WTC11 (cell line): ENCODE measurements at regions not wholly inside any gene's neighbourhood (a gene's known extent, or its start where the extent isn't known, plus 50 kb on each side); places are given as distances from the start of the nearest gene placed in this dataset.

Experiments
- CBFB ChIP-seq: sonication (generic); formaldehyde crosslinking; IDR thresholded peaks from 2 replicates; pipeline ENCODE4 v1.8.1; 2022; ENCODE audit warnings: mild to moderate bottlenecking, low read depth, missing genetic modification reagents
- E2F4 ChIP-seq: sonication (generic); formaldehyde crosslinking; IDR thresholded peaks from 2 replicates; pipeline ENCODE4 v1.8.1; 2022; ENCODE audit warnings: low read depth, mild to moderate bottlenecking, moderate library complexity, missing genetic modification reagents, borderline replicate concordance
- ESRRA ChIP-seq: sonication (generic); formaldehyde crosslinking; IDR thresholded peaks from 2 replicates; pipeline ENCODE4 v1.8.1; 2022; ENCODE audit warnings: mild to moderate bottlenecking, missing genetic modification reagents, borderline replicate concordance
- FOXP1 ChIP-seq: sonication (generic); formaldehyde crosslinking; IDR thresholded peaks from 2 replicates; pipeline ENCODE4 v1.8.0; 2022; ENCODE audit warnings: missing genetic modification reagents, mild to moderate bottlenecking, moderate library complexity, borderline replicate concordance
- MAX ChIP-seq: sonication (generic); formaldehyde crosslinking; IDR thresholded peaks from 2 replicates; pipeline ENCODE4 v1.8.0; 2022; ENCODE audit warnings: mild to moderate bottlenecking, missing genetic modification reagents
- TEAD4 ChIP-seq: sonication (generic); formaldehyde crosslinking; IDR thresholded peaks from 2 replicates; pipeline ENCODE4 v1.8.0; 2022; ENCODE audit warnings: mild to moderate bottlenecking, missing genetic modification reagents
- ZNF423 ChIP-seq: fragments of 250-450 bp; sonication (Bioruptor Pico); IDR thresholded peaks from 2 replicates; pipeline ENCODE4 v2.1.2; 2022; ENCODE audit warnings: mild to moderate bottlenecking, moderate library complexity
- TF ChIP-seq, protein P1 (sequence below): fragments of 200-600 bp; IDR thresholded peaks from 2 replicates; pipeline ENCODE4 v1.8.0; 2022; ENCODE audit warnings: antibody characterized with exemption
- TF ChIP-seq, protein P2 (sequence below): sonication (generic); formaldehyde crosslinking; conservative IDR thresholded peaks from 2 replicates; pipeline ENCODE4 v1.8.1; 2022; ENCODE audit warnings: mild to moderate bottlenecking, missing genetic modification reagents
- TF ChIP-seq, protein P3 (sequence below): sonication (generic); formaldehyde crosslinking; IDR thresholded peaks from 2 replicates; pipeline ENCODE4 v1.8.0; 2022; ENCODE audit warnings: mild to moderate bottlenecking, missing genetic modification reagents
- TF ChIP-seq, protein P4 (sequence below): sonication (generic); formaldehyde crosslinking; IDR thresholded peaks from 2 replicates; pipeline ENCODE4 v1.8.1; 2022; ENCODE audit warnings: low read depth, missing genetic modification reagents, borderline replicate concordance
- TF ChIP-seq, protein P5 (sequence below): sonication (generic); formaldehyde crosslinking; IDR thresholded peaks from 2 replicates; pipeline ENCODE4 v1.8.0; 2022; ENCODE audit warnings: mild to moderate bottlenecking, missing genetic modification reagents

- TF ChIP-seq, protein P1, sequence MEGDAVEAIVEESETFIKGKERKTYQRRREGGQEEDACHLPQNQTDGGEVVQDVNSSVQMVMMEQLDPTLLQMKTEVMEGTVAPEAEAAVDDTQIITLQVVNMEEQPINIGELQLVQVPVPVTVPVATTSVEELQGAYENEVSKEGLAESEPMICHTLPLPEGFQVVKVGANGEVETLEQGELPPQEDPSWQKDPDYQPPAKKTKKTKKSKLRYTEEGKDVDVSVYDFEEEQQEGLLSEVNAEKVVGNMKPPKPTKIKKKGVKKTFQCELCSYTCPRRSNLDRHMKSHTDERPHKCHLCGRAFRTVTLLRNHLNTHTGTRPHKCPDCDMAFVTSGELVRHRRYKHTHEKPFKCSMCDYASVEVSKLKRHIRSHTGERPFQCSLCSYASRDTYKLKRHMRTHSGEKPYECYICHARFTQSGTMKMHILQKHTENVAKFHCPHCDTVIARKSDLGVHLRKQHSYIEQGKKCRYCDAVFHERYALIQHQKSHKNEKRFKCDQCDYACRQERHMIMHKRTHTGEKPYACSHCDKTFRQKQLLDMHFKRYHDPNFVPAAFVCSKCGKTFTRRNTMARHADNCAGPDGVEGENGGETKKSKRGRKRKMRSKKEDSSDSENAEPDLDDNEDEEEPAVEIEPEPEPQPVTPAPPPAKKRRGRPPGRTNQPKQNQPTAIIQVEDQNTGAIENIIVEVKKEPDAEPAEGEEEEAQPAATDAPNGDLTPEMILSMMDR, result no peak
- TF ChIP-seq TEAD4 (no peak), E2F4 (no peak), MAX (CRISPR knock-in tag) (no peak), ZNF423 (CRISPR knock-in tag) (no peak), CBFB (CRISPR knock-in tag) (no peak), ESRRA (CRISPR knock-in tag) (no peak), FOXP1 (no peak)
- TF ChIP-seq, protein P2, sequence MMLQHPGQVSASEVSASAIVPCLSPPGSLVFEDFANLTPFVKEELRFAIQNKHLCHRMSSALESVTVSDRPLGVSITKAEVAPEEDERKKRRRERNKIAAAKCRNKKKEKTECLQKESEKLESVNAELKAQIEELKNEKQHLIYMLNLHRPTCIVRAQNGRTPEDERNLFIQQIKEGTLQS (CRISPR knock-in tag), result no peak
- TF ChIP-seq, protein P3, sequence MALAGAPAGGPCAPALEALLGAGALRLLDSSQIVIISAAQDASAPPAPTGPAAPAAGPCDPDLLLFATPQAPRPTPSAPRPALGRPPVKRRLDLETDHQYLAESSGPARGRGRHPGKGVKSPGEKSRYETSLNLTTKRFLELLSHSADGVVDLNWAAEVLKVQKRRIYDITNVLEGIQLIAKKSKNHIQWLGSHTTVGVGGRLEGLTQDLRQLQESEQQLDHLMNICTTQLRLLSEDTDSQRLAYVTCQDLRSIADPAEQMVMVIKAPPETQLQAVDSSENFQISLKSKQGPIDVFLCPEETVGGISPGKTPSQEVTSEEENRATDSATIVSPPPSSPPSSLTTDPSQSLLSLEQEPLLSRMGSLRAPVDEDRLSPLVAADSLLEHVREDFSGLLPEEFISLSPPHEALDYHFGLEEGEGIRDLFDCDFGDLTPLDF (CRISPR knock-in tag), result no peak
- TF ChIP-seq, protein P4, sequence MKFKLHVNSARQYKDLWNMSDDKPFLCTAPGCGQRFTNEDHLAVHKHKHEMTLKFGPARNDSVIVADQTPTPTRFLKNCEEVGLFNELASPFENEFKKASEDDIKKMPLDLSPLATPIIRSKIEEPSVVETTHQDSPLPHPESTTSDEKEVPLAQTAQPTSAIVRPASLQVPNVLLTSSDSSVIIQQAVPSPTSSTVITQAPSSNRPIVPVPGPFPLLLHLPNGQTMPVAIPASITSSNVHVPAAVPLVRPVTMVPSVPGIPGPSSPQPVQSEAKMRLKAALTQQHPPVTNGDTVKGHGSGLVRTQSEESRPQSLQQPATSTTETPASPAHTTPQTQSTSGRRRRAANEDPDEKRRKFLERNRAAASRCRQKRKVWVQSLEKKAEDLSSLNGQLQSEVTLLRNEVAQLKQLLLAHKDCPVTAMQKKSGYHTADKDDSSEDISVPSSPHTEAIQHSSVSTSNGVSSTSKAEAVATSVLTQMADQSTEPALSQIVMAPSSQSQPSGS (CRISPR knock-in tag), result no peak
- TF ChIP-seq, protein P5, sequence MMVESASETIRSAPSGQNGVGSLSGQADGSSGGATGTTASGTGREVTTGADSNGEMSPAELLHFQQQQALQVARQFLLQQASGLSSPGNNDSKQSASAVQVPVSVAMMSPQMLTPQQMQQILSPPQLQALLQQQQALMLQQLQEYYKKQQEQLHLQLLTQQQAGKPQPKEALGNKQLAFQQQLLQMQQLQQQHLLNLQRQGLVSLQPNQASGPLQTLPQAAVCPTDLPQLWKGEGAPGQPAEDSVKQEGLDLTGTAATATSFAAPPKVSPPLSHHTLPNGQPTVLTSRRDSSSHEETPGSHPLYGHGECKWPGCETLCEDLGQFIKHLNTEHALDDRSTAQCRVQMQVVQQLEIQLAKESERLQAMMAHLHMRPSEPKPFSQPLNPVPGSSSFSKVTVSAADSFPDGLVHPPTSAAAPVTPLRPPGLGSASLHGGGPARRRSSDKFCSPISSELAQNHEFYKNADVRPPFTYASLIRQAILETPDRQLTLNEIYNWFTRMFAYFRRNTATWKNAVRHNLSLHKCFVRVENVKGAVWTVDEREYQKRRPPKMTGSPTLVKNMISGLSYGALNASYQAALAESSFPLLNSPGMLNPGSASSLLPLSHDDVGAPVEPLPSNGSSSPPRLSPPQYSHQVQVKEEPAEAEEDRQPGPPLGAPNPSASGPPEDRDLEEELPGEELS (CRISPR knock-in tag), result no peak
Observed at GRCh38 chr1:220473440-220473839, 54.5 kb upstream of the MARK1 start.
